ENCODE measurements at regions not wholly inside any gene's neighbourhood (a gene's known extent, or its start where the extent isn't known, plus 50 kb on each side); places are given as distances from the start of the nearest gene placed in this dataset.

- Histone ChIP-seq H3K27me3 (ENCODE audit: control insufficient read depth, insufficient read depth, low read length) (no peaks in the 10 kb centered on the region), H3K9ac (ENCODE audit: low read length in 3 of 3) (no peak overlapping the region), H3K36me3 (ENCODE audit: control insufficient read depth in 2 of 3, insufficient read depth in 3 of 3, low read length in 3 of 3) (no peaks in the 10 kb centered on the region), H3K4me3 (ENCODE audit: low read length in 3 of 3) (no peak overlapping the region), H3K4me1 (ENCODE audit: control insufficient read depth in 2 of 3, insufficient read depth in 2 of 3, low read depth in 1 of 3, low read length in 3 of 3) (no peaks in the 10 kb centered on the region), H3K9me3 (ENCODE audit: control insufficient read depth in 2 of 3, insufficient read depth in 1 of 3, low read length in 3 of 3) (no peaks in the 10 kb centered on the region), H3K27ac (ENCODE audit: low read depth in 2 of 2, low read length in 2 of 2) (no peak overlapping the region)
- no peak for FAIRE-seq
- intact Hi-C loops (cut with DNase I) = no loop called here
- TF ChIP-seq CTCF (IDR thresholded peaks at IDR 0.05; ENCODE audit: borderline replicate concordance, extremely low read depth, insufficient read depth) = no peak
- DNase-seq = no peak
These were observed 310.3 kb upstream of the RBMS1 start for GRCh38 chr2:160803881-160804280.

- intact Hi-C loops (cut with DNase I) = no loop called here
- Histone ChIP-seq H3K4me1 (ENCODE audit: control insufficient read depth in 2 of 3, insufficient read depth in 2 of 3, low read depth in 1 of 3, low read length in 3 of 3) (no peaks in the 10 kb centered on the region), H3K27me3 (ENCODE audit: control insufficient read depth, insufficient read depth, low read length) (no peaks in the 10 kb centered on the region), H3K9me3 (ENCODE audit: control insufficient read depth in 2 of 3, insufficient read depth in 1 of 3, low read length in 3 of 3) (no peaks in the 10 kb centered on the region), H3K4me3 (ENCODE audit: low read length in 3 of 3) (no peak overlapping the region), H3K27ac (ENCODE audit: low read depth in 2 of 2, low read length in 2 of 2) (no peak overlapping the region), H3K9ac (ENCODE audit: low read length in 3 of 3) (no peak overlapping the region), H3K36me3 (ENCODE audit: control insufficient read depth in 2 of 3, insufficient read depth in 3 of 3, low read length in 3 of 3) (no peaks in the 10 kb centered on the region)
- no peak for TF ChIP-seq CTCF (IDR thresholded peaks at IDR 0.05; ENCODE audit: borderline replicate concordance, extremely low read depth, insufficient read depth)
- FAIRE-seq (no peak), DNase-seq (no peak)
These were observed 316.8 kb upstream of the RBMS1 start for GRCh38 chr2:160810406-160810805.

GRCh38 chr2:160812830-160813505 lies 319.4 kb upstream of the RBMS1 start:
- no peak overlapping the region for H3K4me3 ChIP-seq (ENCODE audit: low read length in 3 of 3)
- intact Hi-C loops (cut with DNase I) = no loop called here
- H3K9me3 ChIP-seq (ENCODE audit: control insufficient read depth in 2 of 3, insufficient read depth in 1 of 3, low read length in 3 of 3) = no peaks in the 10 kb centered on the region
- H3K4me1 ChIP-seq (ENCODE audit: control insufficient read depth in 2 of 3, insufficient read depth in 2 of 3, low read depth in 1 of 3, low read length in 3 of 3) = no peaks in the 10 kb centered on the region
- no peak overlapping the region for H3K27ac ChIP-seq (ENCODE audit: low read depth in 2 of 2, low read length in 2 of 2)
- FAIRE-seq (no peak), DNase-seq (no peak)
- no peaks in the 10 kb centered on the region for H3K36me3 ChIP-seq (ENCODE audit: control insufficient read depth in 2 of 3, insufficient read depth in 3 of 3, low read length in 3 of 3)
- no peak for TF ChIP-seq CTCF (IDR thresholded peaks at IDR 0.05; ENCODE audit: borderline replicate concordance, extremely low read depth, insufficient read depth)
- H3K27me3 ChIP-seq (ENCODE audit: control insufficient read depth, insufficient read depth, low read length) = no peaks in the 10 kb centered on the region
- H3K9ac ChIP-seq (ENCODE audit: low read length in 3 of 3) = no peak overlapping the region

GRCh38 chr2:160813506-160813858 lies 319.9 kb upstream of the RBMS1 start:
- Histone ChIP-seq H3K4me3 (ENCODE audit: low read length in 3 of 3) (no peak overlapping the region), H3K9ac (ENCODE audit: low read length in 3 of 3) (no peak overlapping the region), H3K9me3 (ENCODE audit: control insufficient read depth in 2 of 3, insufficient read depth in 1 of 3, low read length in 3 of 3) (no peaks in the 10 kb centered on the region), H3K4me1 (ENCODE audit: control insufficient read depth in 2 of 3, insufficient read depth in 2 of 3, low read depth in 1 of 3, low read length in 3 of 3) (no peaks in the 10 kb centered on the region), H3K27ac (ENCODE audit: low read depth in 2 of 2, low read length in 2 of 2) (no peak overlapping the region), H3K27me3 (ENCODE audit: control insufficient read depth, insufficient read depth, low read length) (no peaks in the 10 kb centered on the region), H3K36me3 (ENCODE audit: control insufficient read depth in 2 of 3, insufficient read depth in 3 of 3, low read length in 3 of 3) (no peaks in the 10 kb centered on the region)
- intact Hi-C loops (cut with DNase I) = no loop called here
- peak in 1 of 5 donors; percentile 33 for DNase-seq
- FAIRE-seq = no peak
- TF ChIP-seq CTCF (IDR thresholded peaks at IDR 0.05; ENCODE audit: borderline replicate concordance, extremely low read depth, insufficient read depth) = no peak
